ENCODE measurements at regions not wholly inside any gene's neighbourhood (a gene's known extent, or its start where the extent isn't known, plus 50 kb on each side); places are given as distances from the start of the nearest gene placed in this dataset.

DNA sequence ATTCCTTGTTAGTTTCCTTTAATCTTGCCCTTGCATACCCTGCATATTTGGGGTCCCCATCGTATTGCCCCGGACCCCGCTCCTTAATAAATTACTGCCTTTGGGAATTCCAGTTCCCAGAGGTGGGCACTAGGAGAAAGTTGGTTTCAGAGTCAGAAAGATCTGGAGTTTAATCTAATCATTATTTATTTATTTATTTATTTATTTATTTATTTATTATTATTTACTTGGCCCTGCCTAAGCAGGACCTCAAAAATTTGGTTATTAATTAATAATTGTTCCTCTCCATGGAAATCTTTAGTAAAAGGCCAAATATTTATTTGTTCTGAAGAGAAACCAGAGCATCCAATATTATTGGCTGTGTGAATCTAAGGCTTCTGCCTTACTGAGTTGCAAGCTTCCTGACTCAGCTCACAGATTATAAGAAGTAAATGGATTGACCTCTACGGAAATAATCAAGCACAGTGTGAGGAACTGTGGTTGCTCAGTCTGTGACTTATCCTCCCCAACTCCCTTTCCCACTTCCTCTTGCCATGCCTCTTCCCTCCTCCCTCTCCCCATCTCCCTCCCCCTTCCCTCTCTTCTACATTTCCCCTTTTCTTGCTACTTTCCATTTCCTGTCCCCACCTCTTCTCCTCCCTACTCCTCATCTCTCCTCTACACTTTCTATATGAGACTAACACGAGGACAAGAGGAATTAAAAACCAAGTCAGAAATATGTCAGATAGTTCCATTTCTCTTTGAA lies 61.5 kb upstream of the AP1S2 start:
- peak; percentile 7 for DNase-seq (ENCODE audit: low read depth)

DNA sequence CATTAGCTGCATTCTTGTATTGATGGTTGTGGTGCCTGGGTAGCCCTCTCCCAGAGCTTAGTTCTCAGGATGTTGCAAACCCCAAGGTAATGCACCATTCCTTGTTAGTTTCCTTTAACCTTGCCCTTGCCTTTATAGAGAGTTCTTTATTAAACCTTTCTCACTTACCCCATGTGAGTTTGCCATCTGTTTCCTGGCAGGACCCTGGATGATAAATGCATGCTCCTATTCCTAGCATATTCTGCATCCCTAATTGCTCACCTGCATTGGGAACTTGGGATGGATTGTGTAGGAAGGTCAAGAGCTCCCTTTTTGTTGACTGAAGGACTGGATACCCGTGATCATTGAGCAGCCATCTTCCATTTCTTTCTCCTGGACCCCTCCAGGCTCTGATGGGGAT lies 59.9 kb upstream of the AP1S2 start:
- no peak for DNase-seq (ENCODE audit: low read depth)

GRCh38 chrX:15913146-15913545 lies 58.5 kb upstream of the AP1S2 start:
- no peak for DNase-seq (ENCODE audit: low read depth)

- DNase-seq (ENCODE audit: low read depth), result peak; percentile 5
These were observed 57.3 kb upstream of the AP1S2 start for GRCh38 chrX:15911734-15912550.

- DNase-seq (ENCODE audit: low read depth), result no peak
These were observed 55.0 kb upstream of the AP1S2 start for GRCh38 chrX:15909605-15910004.

DNA sequence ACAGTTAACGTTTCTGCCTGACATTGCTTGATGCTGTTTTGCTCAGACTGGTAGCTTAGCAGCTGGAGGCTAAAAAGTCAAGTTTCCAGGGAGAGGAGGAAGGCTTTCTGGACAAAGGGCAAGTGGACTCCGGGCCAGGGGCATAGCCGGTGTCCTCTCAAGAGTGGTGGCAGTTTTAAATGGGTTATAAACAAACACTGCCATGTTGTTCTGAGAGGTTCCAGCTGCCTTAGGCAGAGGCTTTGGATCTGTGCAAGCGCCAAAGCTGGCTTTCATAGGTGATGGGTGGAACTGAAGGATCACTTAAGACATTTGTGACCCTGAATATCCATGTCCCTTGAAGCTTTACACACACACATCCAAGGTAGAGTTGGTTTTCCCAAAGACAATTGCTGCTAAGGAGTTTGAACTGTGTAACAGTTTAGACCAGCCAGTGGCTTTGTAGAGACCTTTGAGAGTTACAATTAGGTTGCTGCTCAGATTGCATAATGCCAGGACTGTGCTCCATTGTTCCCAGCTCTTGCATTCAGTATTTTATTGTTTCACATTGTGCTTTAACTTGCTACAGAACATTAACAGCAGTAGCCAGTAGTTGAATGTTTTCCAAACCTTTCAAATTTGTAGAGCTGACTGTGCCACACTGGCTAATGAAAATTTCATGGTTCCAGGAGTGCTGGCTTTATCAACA lies 54.1 kb upstream of the AP1S2 start:
- DNase-seq (ENCODE audit: low read depth), result peak; percentile 79

GRCh38 chrX:15906041-15906943 lies 51.7 kb upstream of the AP1S2 start:
- DNase-seq (ENCODE audit: low read depth), result no peak

All from renal cortical epithelial cell (primary cell).